ENCODE measurements at regions not wholly inside any gene's neighbourhood (a gene's known extent, or its start where the extent isn't known, plus 50 kb on each side); places are given as distances from the start of the nearest gene placed in this dataset.
A peak's percentile ranks its signal among the peaks of the same experiment; 100 is the strongest.

DNA sequence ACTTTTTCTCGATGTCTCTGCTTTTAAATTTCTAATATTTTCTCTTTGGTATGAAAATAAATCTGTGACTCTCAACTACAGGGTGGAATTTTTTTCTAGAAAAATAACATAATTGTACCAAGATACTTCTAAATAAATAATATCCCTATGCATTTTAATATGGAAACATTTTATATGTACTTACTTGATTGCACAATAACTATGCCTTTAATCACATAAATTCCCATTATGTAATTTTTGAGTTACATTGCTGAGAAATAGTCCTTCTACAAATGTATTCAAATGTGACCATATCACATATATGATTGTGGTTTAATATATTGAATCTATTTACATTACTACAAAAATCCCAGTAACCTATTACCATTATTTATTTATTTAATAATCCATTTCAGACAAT is 1543.3 kb upstream of the PABPC4L start:
- Histone ChIP-seq H3K27ac (no peak overlapping the region), H3K9me3 (no peaks in the 10 kb centered on the region), H3K4me3 (replicated peaks in 1 of 3) (no peak overlapping the region), H3K36me3 (no peaks in the 10 kb centered on the region), H3K4me1 (no peaks in the 10 kb centered on the region), H3K27me3 (no peaks in the 10 kb centered on the region)
- no peak for DNase-seq
- intact Hi-C loops (cut with DNase I), result no loop called here
- 90 to 96% methylated on average over 1 of the region's 1 CpG for WGBS, 2 donors
- TF ChIP-seq POLR2A (IDR thresholded peaks at IDR 0.05), result no peak
- TF ChIP-seq, protein P1, sequence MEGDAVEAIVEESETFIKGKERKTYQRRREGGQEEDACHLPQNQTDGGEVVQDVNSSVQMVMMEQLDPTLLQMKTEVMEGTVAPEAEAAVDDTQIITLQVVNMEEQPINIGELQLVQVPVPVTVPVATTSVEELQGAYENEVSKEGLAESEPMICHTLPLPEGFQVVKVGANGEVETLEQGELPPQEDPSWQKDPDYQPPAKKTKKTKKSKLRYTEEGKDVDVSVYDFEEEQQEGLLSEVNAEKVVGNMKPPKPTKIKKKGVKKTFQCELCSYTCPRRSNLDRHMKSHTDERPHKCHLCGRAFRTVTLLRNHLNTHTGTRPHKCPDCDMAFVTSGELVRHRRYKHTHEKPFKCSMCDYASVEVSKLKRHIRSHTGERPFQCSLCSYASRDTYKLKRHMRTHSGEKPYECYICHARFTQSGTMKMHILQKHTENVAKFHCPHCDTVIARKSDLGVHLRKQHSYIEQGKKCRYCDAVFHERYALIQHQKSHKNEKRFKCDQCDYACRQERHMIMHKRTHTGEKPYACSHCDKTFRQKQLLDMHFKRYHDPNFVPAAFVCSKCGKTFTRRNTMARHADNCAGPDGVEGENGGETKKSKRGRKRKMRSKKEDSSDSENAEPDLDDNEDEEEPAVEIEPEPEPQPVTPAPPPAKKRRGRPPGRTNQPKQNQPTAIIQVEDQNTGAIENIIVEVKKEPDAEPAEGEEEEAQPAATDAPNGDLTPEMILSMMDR (IDR thresholded peaks at IDR 0.05), result no peak

DNA sequence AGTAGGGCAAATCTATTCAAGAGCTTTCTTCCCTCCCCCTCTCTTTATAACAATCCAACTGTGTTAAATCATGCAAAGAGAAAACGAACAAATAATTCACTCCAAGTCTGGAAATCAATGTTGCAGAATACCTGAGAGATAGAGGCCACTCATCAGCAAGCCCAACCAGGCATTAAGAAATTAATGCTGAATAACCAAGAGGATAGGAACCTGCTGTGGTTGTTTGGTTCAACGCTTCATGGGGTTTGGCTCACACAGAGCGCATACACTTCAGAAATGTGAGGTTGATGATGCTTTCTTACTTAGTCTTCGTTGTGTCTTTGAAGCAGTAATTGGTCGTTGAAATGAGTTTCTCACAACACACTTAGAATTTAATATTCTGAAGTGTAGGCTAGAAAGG is 1540.0 kb upstream of the PABPC4L start:
- Histone ChIP-seq H3K4me3 (replicated peaks in 1 of 3) (no peak overlapping the region), H3K4me1 (no peaks in the 10 kb centered on the region), H3K27ac (no peak overlapping the region), H3K36me3 (no peaks in the 10 kb centered on the region), H3K27me3 (no peaks in the 10 kb centered on the region), H3K9me3 (no peaks in the 10 kb centered on the region)
- TF ChIP-seq POLR2A (IDR thresholded peaks at IDR 0.05), result no peak
- TF ChIP-seq, protein P1 (IDR thresholded peaks at IDR 0.05), result no peak
- DNase-seq, result peak in 1 of 2 donors; percentile 4
- WGBS, 2 donors, result 14 to 26% methylated on average over 5 of the region's 5 CpGs
- intact Hi-C loops (cut with DNase I), result no loop called here

DNA sequence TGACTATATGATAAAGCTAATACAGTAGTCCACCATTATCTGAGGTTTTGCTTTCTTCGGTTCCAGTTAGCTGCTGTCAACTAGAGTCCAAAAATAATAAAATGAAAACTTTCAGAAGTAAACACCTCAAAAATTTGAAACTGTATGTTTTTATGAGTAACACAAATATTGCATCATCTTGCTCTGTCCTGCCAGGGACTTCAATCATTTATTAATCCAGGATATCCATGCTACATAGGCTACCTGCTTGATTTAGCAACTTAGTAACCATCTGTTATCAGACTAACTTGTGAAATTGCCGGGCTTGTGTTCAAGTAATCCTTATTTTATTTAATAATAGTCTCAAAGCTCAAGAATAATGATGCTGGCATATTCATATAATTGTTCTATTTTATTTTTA is 1537.8 kb upstream of the PABPC4L start:
- no peaks in the 10 kb centered on the region for H3K27me3 ChIP-seq
- intact Hi-C loops (cut with DNase I), result no loop called here
- no peaks in the 10 kb centered on the region for H3K9me3 ChIP-seq
- no peak for DNase-seq
- no peak overlapping the region for H3K4me3 ChIP-seq (replicated peaks in 1 of 3)
- no peak overlapping the region for H3K27ac ChIP-seq
- 90 to 91% methylated on average over 2 of the region's 2 CpGs for WGBS, 2 donors
- TF ChIP-seq POLR2A (IDR thresholded peaks at IDR 0.05), result no peak
- TF ChIP-seq, protein P1 (IDR thresholded peaks at IDR 0.05), result no peak
- H3K36me3 ChIP-seq, result no peaks in the 10 kb centered on the region
- no peaks in the 10 kb centered on the region for H3K4me1 ChIP-seq

DNA sequence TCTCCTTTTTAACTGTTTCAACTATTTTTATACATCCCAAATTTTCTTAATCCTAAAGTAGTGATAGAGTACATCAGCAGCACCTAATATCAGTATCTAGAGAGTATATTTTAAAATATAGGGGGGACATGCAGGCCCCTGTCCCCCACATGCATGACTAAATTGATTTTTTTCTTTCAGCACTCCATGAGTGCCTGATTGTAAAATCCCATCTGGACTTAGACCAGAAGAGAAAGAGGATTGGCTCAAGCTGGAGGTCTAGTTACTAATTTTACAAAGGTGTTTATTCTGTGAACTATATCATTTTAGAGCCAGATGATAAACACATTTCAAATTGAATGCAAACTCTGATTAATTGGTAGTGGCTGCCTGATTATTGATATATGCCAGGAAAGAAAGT is 1533.9 kb upstream of the PABPC4L start:
- H3K27ac ChIP-seq, result no peak overlapping the region
- no peak for DNase-seq
- no peaks in the 10 kb centered on the region for H3K27me3 ChIP-seq
- H3K4me1 ChIP-seq, result no peaks in the 10 kb centered on the region
- no peaks in the 10 kb centered on the region for H3K36me3 ChIP-seq
- no peaks in the 10 kb centered on the region for H3K9me3 ChIP-seq
- H3K4me3 ChIP-seq (replicated peaks in 1 of 3), result no peak overlapping the region
- intact Hi-C loops (cut with DNase I), result no loop called here
- no peak for TF ChIP-seq POLR2A (IDR thresholded peaks at IDR 0.05)
- TF ChIP-seq, protein P1 (IDR thresholded peaks at IDR 0.05), result no peak

DNA sequence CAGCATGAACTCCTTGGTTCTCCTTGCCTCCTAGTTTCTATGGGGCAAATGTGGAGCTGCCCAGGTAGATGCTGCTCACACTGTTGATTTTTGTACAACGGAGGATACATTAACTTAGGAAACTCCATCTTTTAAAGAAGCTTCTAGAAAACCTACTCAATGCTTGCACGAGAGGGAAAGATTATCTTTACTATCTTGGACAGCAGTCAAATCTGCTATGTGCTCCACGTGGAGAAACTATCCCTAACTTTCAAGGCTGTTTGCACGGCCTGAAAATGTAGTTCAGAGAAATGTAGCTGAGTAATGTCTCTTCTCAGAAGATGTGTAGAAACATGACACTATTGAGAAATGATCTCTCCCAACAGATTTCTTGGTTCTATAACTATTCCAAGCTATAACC is 1530.9 kb upstream of the PABPC4L start:
- intact Hi-C loops (cut with DNase I), result no loop called here
- Histone ChIP-seq H3K4me1 (no peaks in the 10 kb centered on the region), H3K27ac (no peak overlapping the region), H3K4me3 (replicated peaks in 1 of 3) (no peak overlapping the region), H3K9me3 (no peaks in the 10 kb centered on the region), H3K36me3 (no peaks in the 10 kb centered on the region), H3K27me3 (no peaks in the 10 kb centered on the region)
- no peak for DNase-seq
- TF ChIP-seq POLR2A (IDR thresholded peaks at IDR 0.05), result no peak
- TF ChIP-seq, protein P1 (IDR thresholded peaks at IDR 0.05), result no peak
- WGBS, 2 donors, result 77 to 78% methylated on average over 4 of the region's 4 CpGs
